ENCODE measurements at regions not wholly inside any gene's neighbourhood (a gene's known extent, or its start where the extent isn't known, plus 50 kb on each side); places are given as distances from the start of the nearest gene placed in this dataset.

- no peak overlapping the region for H3K4me3 ChIP-seq (ENCODE audit: low read depth in 2 of 2, low read length in 2 of 2)
- no peak overlapping the region for H3K27ac ChIP-seq (ENCODE audit: low read length)
- intact Hi-C loops (cut with micrococcal nuclease; ENCODE audit: unreplicated experiment) (no loop called here), in situ Hi-C loops (cut with HindIII; ENCODE audit: low pct_unique_long_range_greater_than_20kb, low sequenced_read_pairs) (no loop called here)
- POLR2A ChIA-PET = no interaction called here
- H3K27me3 ChIP-seq (ENCODE audit: control insufficient read depth, insufficient read depth, low read length) = no peaks in the 10 kb centered on the region
- ATAC-seq (no peak), DNase-seq (ENCODE audit: low read depth, low spot score) (no peak)
- no TSS peak for BruUV-seq (replicated peaks)
- H3K4me1 ChIP-seq (ENCODE audit: control insufficient read depth, insufficient read depth, low read length) = peaks cover 12% of the 10 kb centered on the region; the same call in 1 of the 2 replicates
- no peaks in the 10 kb centered on the region for H3K36me3 ChIP-seq (ENCODE audit: control insufficient read depth, insufficient read depth, low read length)
- CTCF ChIA-PET = no interaction called here
- no peaks in the 10 kb centered on the region for H3K9me3 ChIP-seq (ENCODE audit: control insufficient read depth, insufficient read depth, low read depth, low read length)
- TF ChIP-seq REST (IDR thresholded peaks at IDR 0.05; ENCODE audit: insufficient read depth in 1 of 2, low read depth in 2 of 2, low read length in 1 of 2) (no peak), SIN3A (IDR thresholded peaks at IDR 0.05; ENCODE audit: borderline replicate concordance, insufficient read depth, low read depth, low read length) (no peak), CTCF (IDR thresholded peaks at IDR 0.05) (no peak), POLR2AphosphoS5 (IDR thresholded peaks at IDR 0.05; ENCODE audit: low read depth, low read length) (no peak), TCF7L2 (IDR thresholded peaks at IDR 0.05; ENCODE audit: low read depth, low read length) (no peak)
Observed at GRCh38 chr2:47262657-47263056, 86.3 kb upstream of the CALM2 start.

- no peak overlapping the region for H3K27ac ChIP-seq (ENCODE audit: low read length)
- H3K4me3 ChIP-seq (ENCODE audit: low read depth in 2 of 2, low read length in 2 of 2) = no peak overlapping the region
- intact Hi-C loops (cut with micrococcal nuclease; ENCODE audit: unreplicated experiment) (no loop called here), in situ Hi-C loops (cut with HindIII; ENCODE audit: low pct_unique_long_range_greater_than_20kb, low sequenced_read_pairs) (no loop called here)
- H3K36me3 ChIP-seq (ENCODE audit: control insufficient read depth, insufficient read depth, low read length) = no peaks in the 10 kb centered on the region
- ATAC-seq (no peak), DNase-seq (ENCODE audit: low read depth, low spot score) (no peak)
- ChIA-PET POLR2A (no interaction called here), CTCF (no interaction called here)
- peaks cover 20% of the 10 kb centered on the region; the same call in 1 of the 2 replicates for H3K4me1 ChIP-seq (ENCODE audit: control insufficient read depth, insufficient read depth, low read length)
- H3K27me3 ChIP-seq (ENCODE audit: control insufficient read depth, insufficient read depth, low read length) = no peaks in the 10 kb centered on the region
- H3K9me3 ChIP-seq (ENCODE audit: control insufficient read depth, insufficient read depth, low read depth, low read length) = no peaks in the 10 kb centered on the region
- no TSS peak for BruUV-seq (replicated peaks)
- TF ChIP-seq TCF7L2 (IDR thresholded peaks at IDR 0.05; ENCODE audit: low read depth, low read length) (no peak), CTCF (IDR thresholded peaks at IDR 0.05) (no peak), POLR2AphosphoS5 (IDR thresholded peaks at IDR 0.05; ENCODE audit: low read depth, low read length) (no peak), SIN3A (IDR thresholded peaks at IDR 0.05; ENCODE audit: borderline replicate concordance, insufficient read depth, low read depth, low read length) (no peak), REST (IDR thresholded peaks at IDR 0.05; ENCODE audit: insufficient read depth in 1 of 2, low read depth in 2 of 2, low read length in 1 of 2) (no peak)
Observed at GRCh38 chr2:47260971-47261370, 84.7 kb upstream of the CALM2 start.

Measured in Panc1 (cell line).